Breast epithelium (tissue), 3 donors: ENCODE measurements at regions not wholly inside any gene's neighbourhood (a gene's known extent, or its start where the extent isn't known, plus 50 kb on each side); places are given as distances from the start of the nearest gene placed in this dataset.

Experiments
- CTCF ChIP-seq, 3 donors: fragments of 450-650 bp; IDR thresholded peaks; one replicate each; pipeline ENCODE4 v1.5.1; 2016 to 2017; ENCODE audit warnings: antibody characterized with exemption in 3 of 3, mild to moderate bottlenecking in 3 of 3, moderate library complexity in 3 of 3
- POLR2A ChIP-seq: fragments of 450-650 bp; IDR thresholded peaks from one replicate; pipeline ENCODE4 v1.6.1; 2016; ENCODE audit warnings: antibody characterized with exemption, mild to moderate bottlenecking, moderate library complexity

- TF ChIP-seq POLR2A: no peak
- TF ChIP-seq CTCF (IDR thresholded peaks at IDR 0.05): no peak
These were observed 676.4 kb upstream of the NRP1 start for GRCh38 chr10:34010891-34011290.
